ENCODE measurements at regions not wholly inside any gene's neighbourhood (a gene's known extent, or its start where the extent isn't known, plus 50 kb on each side); places are given as distances from the start of the nearest gene placed in this dataset.

- TF ChIP-seq, protein P1, sequence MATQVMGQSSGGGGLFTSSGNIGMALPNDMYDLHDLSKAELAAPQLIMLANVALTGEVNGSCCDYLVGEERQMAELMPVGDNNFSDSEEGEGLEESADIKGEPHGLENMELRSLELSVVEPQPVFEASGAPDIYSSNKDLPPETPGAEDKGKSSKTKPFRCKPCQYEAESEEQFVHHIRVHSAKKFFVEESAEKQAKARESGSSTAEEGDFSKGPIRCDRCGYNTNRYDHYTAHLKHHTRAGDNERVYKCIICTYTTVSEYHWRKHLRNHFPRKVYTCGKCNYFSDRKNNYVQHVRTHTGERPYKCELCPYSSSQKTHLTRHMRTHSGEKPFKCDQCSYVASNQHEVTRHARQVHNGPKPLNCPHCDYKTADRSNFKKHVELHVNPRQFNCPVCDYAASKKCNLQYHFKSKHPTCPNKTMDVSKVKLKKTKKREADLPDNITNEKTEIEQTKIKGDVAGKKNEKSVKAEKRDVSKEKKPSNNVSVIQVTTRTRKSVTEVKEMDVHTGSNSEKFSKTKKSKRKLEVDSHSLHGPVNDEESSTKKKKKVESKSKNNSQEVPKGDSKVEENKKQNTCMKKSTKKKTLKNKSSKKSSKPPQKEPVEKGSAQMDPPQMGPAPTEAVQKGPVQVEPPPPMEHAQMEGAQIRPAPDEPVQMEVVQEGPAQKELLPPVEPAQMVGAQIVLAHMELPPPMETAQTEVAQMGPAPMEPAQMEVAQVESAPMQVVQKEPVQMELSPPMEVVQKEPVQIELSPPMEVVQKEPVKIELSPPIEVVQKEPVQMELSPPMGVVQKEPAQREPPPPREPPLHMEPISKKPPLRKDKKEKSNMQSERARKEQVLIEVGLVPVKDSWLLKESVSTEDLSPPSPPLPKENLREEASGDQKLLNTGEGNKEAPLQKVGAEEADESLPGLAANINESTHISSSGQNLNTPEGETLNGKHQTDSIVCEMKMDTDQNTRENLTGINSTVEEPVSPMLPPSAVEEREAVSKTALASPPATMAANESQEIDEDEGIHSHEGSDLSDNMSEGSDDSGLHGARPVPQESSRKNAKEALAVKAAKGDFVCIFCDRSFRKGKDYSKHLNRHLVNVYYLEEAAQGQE (IDR thresholded peaks at IDR 0.05; ENCODE audit: unreplicated experiment) = no peak
Measured at GRCh38 chr1:143680304-143680703, 291.5 kb downstream of the FAM72C start (continued).

DNA sequence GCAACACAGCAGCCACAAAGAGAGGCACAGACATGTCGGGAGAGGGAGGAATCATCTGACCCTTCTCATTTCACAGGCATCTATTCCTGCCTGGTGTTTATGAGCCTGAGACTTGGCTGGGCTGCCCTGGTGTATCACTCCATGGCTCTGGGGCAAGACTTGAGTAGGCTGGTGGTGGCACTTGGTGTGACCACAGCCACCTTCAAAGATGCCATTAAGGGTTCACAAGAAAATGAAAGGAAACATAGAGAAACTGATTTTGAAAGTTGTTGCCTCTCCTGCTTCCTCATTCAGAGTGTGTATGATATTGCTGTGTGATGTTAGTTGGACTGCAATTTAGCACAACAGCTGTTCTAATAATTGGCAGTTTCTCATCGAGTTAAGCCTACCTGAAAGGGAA lies 298.8 kb downstream of the FAM72C start:
- H3K4me2 ChIP-seq = no peak overlapping the region
- no peak overlapping the region for H3K27ac ChIP-seq (ENCODE audit: low read depth)
- no peaks in the 10 kb centered on the region for H3K27me3 ChIP-seq (ENCODE audit: insufficient read depth)
- Mint-ChIP-seq H3K4me1 (no peaks in the 10 kb centered on the region; the same call in 2 of the 3 replicates), H3K36me3 (ENCODE audit: low read depth) (no peaks in the 10 kb centered on the region), H3K27me3 (ENCODE audit: insufficient read depth, low read depth, poor library complexity) (peaks cover 53% of the 10 kb centered on the region), H3K9me3 (no peaks in the 10 kb centered on the region), H3K27ac (no peak overlapping the region), H3K4me3 (no peak overlapping the region)
- H3F3A ChIP-seq (replicated peaks; ENCODE audit: low read depth) = no peaks in the 10 kb centered on the region
- no peak overlapping the region for H2AFZ ChIP-seq
- no peaks in the 10 kb centered on the region for H3K36me3 ChIP-seq (ENCODE audit: insufficient read depth)
- H3K9me2 ChIP-seq (ENCODE audit: insufficient read depth) = no peaks in the 10 kb centered on the region
- no peak overlapping the region for H3K4me3 ChIP-seq
- no peaks in the 10 kb centered on the region for H4K20me1 ChIP-seq (replicated peaks; ENCODE audit: insufficient read depth)
- TF ChIP-seq CTCF (conservative IDR thresholded peaks at IDR 0.05; ENCODE audit: low read depth in 2 of 2) (no peak), POLR2AphosphoS5 (IDR thresholded peaks at IDR 0.05; ENCODE audit: low read depth) (no peak), NANOG (IDR thresholded peaks at IDR 0.05; ENCODE audit: borderline replicate concordance) (no peak), ZNF462 (CRISPR knock-in tag; IDR thresholded peaks at IDR 0.05) (no peak), ETS1 (IDR thresholded peaks at IDR 0.05) (no peak), EZH2phosphoT487 (IDR thresholded peaks at IDR 0.05; ENCODE audit: unreplicated experiment) (no peak), CREB1 (CRISPR knock-in tag; IDR thresholded peaks at IDR 0.05; ENCODE audit: low read depth) (no peak), EZH2 (IDR thresholded peaks at IDR 0.05; ENCODE audit: low read depth, unreplicated experiment) (no peak)
- TF ChIP-seq, protein P1 (IDR thresholded peaks at IDR 0.05; ENCODE audit: unreplicated experiment) = no peak
- ATAC-seq (no peak), DNase-seq (ENCODE audit: low spot score) (no peak)
- H3K79me2 ChIP-seq (replicated peaks; ENCODE audit: insufficient read depth) = no peaks in the 10 kb centered on the region
- H3K4me1 ChIP-seq (ENCODE audit: insufficient read depth) = no peaks in the 10 kb centered on the region

Data from GM23338 (cell line).